Neural cell (in vitro differentiated cells): ENCODE measurements at regions not wholly inside any gene's neighbourhood (a gene's known extent, or its start where the extent isn't known, plus 50 kb on each side); places are given as distances from the start of the nearest gene placed in this dataset.

Experiments
- H2AFZ ChIP-seq: fragments of 200-600, 300-800 bp; sonication (generic), shearing (Covaris generic); 2 replicates; pipeline ENCODE4 v1.6.0; 2014; ENCODE audit warnings: low read depth, mild to moderate bottlenecking, antibody characterized with exemption, low read length, moderate library complexity
- H3F3A ChIP-seq: fragments of 200-600 bp; shearing (Covaris generic); 2 replicates; pipeline ENCODE4 v1.6.1; 2016; ENCODE audit warnings: mild to moderate bottlenecking, moderate library complexity, mixed read lengths, antibody characterized with exemption, low read length; ENCODE audit not compliant: insufficient read depth, poor library complexity, severe bottlenecking
- H3K27ac ChIP-seq: fragments of 200-600, 300-800 bp; sonication (generic), shearing (Covaris generic); 2 replicates; pipeline ENCODE4 v1.5.1; 2014; ENCODE audit warnings: mild to moderate bottlenecking, low read length, moderate library complexity
- H3K27me3 ChIP-seq: fragments of 300-800, 200-600 bp; sonication (generic), shearing (Covaris generic); 2 replicates; pipeline ENCODE4 v1.6.0; 2014; ENCODE audit warnings: mild to moderate bottlenecking, low read depth, low read length, moderate library complexity; ENCODE audit not compliant: insufficient read depth
- H3K36me3 ChIP-seq: fragments of 300-800, 200-600 bp; sonication (generic), shearing (Covaris generic); 2 replicates; pipeline ENCODE4 v1.5.1; 2014; ENCODE audit warnings: mild to moderate bottlenecking, antibody characterized with exemption, low read length, moderate library complexity; ENCODE audit not compliant: insufficient read depth
- H3K4me2 ChIP-seq: fragments of 300-800, 200-600 bp; sonication (generic), shearing (Covaris generic); 2 replicates; pipeline ENCODE4 v1.6.0; 2014; ENCODE audit warnings: mild to moderate bottlenecking, low read length
- H3K4me3 ChIP-seq: fragments of 300-800, 200-600 bp; sonication (generic), shearing (Covaris generic); 2 replicates; pipeline ENCODE4 v1.5.1; 2014; ENCODE audit warnings: mild to moderate bottlenecking, low read length, moderate library complexity
- H3K79me2 ChIP-seq: fragments of 200-600 bp; shearing (Covaris generic); replicated peaks from 2 replicates; pipeline ENCODE4 v1.6.0; 2014; ENCODE audit warnings: mild to moderate bottlenecking, low read length, moderate library complexity; ENCODE audit not compliant: insufficient read depth
- H3K9ac ChIP-seq: fragments of 300-800, 200-600 bp; sonication (generic), shearing (Covaris generic); 2 replicates; pipeline ENCODE4 v1.6.1; 2016; ENCODE audit warnings: mild to moderate bottlenecking, low read length, mixed read lengths
- H3K9me2 ChIP-seq: fragments of 200-600 bp; shearing (Covaris generic); 2 replicates; pipeline ENCODE4 v1.6.1; 2016; ENCODE audit warnings: mild to moderate bottlenecking, low read length, mixed read lengths; ENCODE audit not compliant: insufficient read depth
- H3K9me3 ChIP-seq: fragments of 200-600, 300-800 bp; sonication (generic), shearing (Covaris generic); 2 replicates; pipeline ENCODE4 v1.6.1; 2016; ENCODE audit warnings: mild to moderate bottlenecking, mixed run types, low read length, moderate library complexity, mixed read lengths
- H4K20me1 ChIP-seq: fragments of 200-600 bp; shearing (Covaris generic); 2 replicates; pipeline ENCODE4 v1.6.1; 2016; ENCODE audit warnings: mild to moderate bottlenecking, mixed run types; ENCODE audit not compliant: insufficient read depth
- CTCF ChIP-seq: fragments of 450-650 bp; IDR thresholded peaks from 2 replicates; pipeline ENCODE4 v1.5.1; 2014; ENCODE audit warnings: antibody characterized with exemption, mild to moderate bottlenecking, moderate library complexity; ENCODE audit not compliant: poor library complexity, severe bottlenecking
- EP300 ChIP-seq: fragments of 450-650 bp; conservative IDR thresholded peaks from 2 replicates; pipeline ENCODE4 v1.6.1; 2014; ENCODE audit warnings: antibody characterized with exemption, mild to moderate bottlenecking, moderate library complexity; ENCODE audit not compliant: poor library complexity, severe bottlenecking
- EZH2 ChIP-seq: fragments of 200-600, 300-800 bp; shearing (Covaris generic), sonication (generic); IDR thresholded peaks from 2 replicates; pipeline ENCODE4 v1.6.1; 2014; ENCODE audit warnings: antibody characterized with exemption, low read length, borderline replicate concordance, mild to moderate bottlenecking; ENCODE audit not compliant: insufficient read depth, poor library complexity, severe bottlenecking
- MXI1 ChIP-seq: fragments of 450-650 bp; conservative IDR thresholded peaks from 2 replicates; pipeline ENCODE4 v1.6.1; 2014; ENCODE audit warnings: antibody characterized with exemption, mild to moderate bottlenecking; ENCODE audit not compliant: poor library complexity, severe bottlenecking
- POLR2AphosphoS5 ChIP-seq: IDR thresholded peaks from 2 replicates; pipeline ENCODE4 v1.6.1; 2012
- RAD21 ChIP-seq: fragments of 450-650 bp; conservative IDR thresholded peaks from 2 replicates; pipeline ENCODE4 v1.6.1; 2014; ENCODE audit warnings: antibody characterized with exemption, mild to moderate bottlenecking, moderate library complexity
- REST ChIP-seq: IDR thresholded peaks from 2 replicates; pipeline ENCODE4 v1.6.1; 2012; ENCODE audit warnings: borderline replicate concordance
- SMC3 ChIP-seq: fragments of 450-650 bp; conservative IDR thresholded peaks from 2 replicates; pipeline ENCODE4 v1.6.1; 2014; ENCODE audit warnings: antibody characterized with exemption, mild to moderate bottlenecking, moderate library complexity; ENCODE audit not compliant: poor library complexity
- TAF1 ChIP-seq: IDR thresholded peaks from 2 replicates; pipeline ENCODE4 v1.6.1; 2012; ENCODE audit warnings: low read depth

- no peak overlapping the region for H3K27ac ChIP-seq
- no peak overlapping the region for H3K4me2 ChIP-seq
- H3K4me3 ChIP-seq: no peak overlapping the region
- no peaks in the 10 kb centered on the region for H3K9me2 ChIP-seq
- no peaks in the 10 kb centered on the region for H3K79me2 ChIP-seq
- no peak overlapping the region for H2AFZ ChIP-seq
- no peaks in the 10 kb centered on the region for H3K27me3 ChIP-seq
- no peak overlapping the region for H3K9ac ChIP-seq
- H3K36me3 ChIP-seq: no peaks in the 10 kb centered on the region
- TF ChIP-seq RAD21 (no peak), TAF1 (no peak), CTCF (no peak), MXI1 (no peak), SMC3 (no peak), POLR2AphosphoS5 (no peak), EP300 (no peak)
- H3F3A ChIP-seq: no peaks in the 10 kb centered on the region
- no peaks in the 10 kb centered on the region for H3K9me3 ChIP-seq
- H4K20me1 ChIP-seq: no peaks in the 10 kb centered on the region
Measured at GRCh38 chr1:106564192-106564591, 492.3 kb upstream of the PRMT6 start.

- no peaks in the 10 kb centered on the region for H4K20me1 ChIP-seq
- no peaks in the 10 kb centered on the region for H3K27me3 ChIP-seq
- H3K9me3 ChIP-seq: no peaks in the 10 kb centered on the region
- no peaks in the 10 kb centered on the region for H3K36me3 ChIP-seq
- H3K4me3 ChIP-seq: no peak overlapping the region
- no peaks in the 10 kb centered on the region for H3K79me2 ChIP-seq
- no peak overlapping the region for H3K27ac ChIP-seq
- no peak overlapping the region for H3K4me2 ChIP-seq
- TF ChIP-seq SMC3 (no peak), TAF1 (no peak), CTCF (no peak)
- no peaks in the 10 kb centered on the region for H3F3A ChIP-seq
- H2AFZ ChIP-seq: no peak overlapping the region
- H3K9me2 ChIP-seq: no peaks in the 10 kb centered on the region
- H3K9ac ChIP-seq: no peak overlapping the region
Measured at GRCh38 chr1:106568201-106568974, 488.1 kb upstream of the PRMT6 start.

GRCh38 chr1:106571109-106571508, 485.4 kb upstream of the PRMT6 start:
- no peaks in the 10 kb centered on the region for H3F3A ChIP-seq
- no peak overlapping the region for H3K27ac ChIP-seq
- TF ChIP-seq POLR2AphosphoS5 (no peak), CTCF (no peak), EP300 (no peak), EZH2 (no peak), MXI1 (no peak), SMC3 (no peak), TAF1 (no peak), REST (no peak), RAD21 (no peak)
- H3K4me2 ChIP-seq: no peak overlapping the region
- H3K36me3 ChIP-seq: no peaks in the 10 kb centered on the region
- H3K9ac ChIP-seq: no peak overlapping the region
- H3K79me2 ChIP-seq: no peaks in the 10 kb centered on the region
- no peaks in the 10 kb centered on the region for H3K9me2 ChIP-seq
- no peaks in the 10 kb centered on the region for H3K9me3 ChIP-seq
- no peak overlapping the region for H2AFZ ChIP-seq
- no peak overlapping the region for H3K4me3 ChIP-seq
- H4K20me1 ChIP-seq: no peaks in the 10 kb centered on the region
- H3K27me3 ChIP-seq: no peaks in the 10 kb centered on the region
